ENCODE measurements at regions not wholly inside any gene's neighbourhood (a gene's known extent, or its start where the extent isn't known, plus 50 kb on each side); places are given as distances from the start of the nearest gene placed in this dataset.

- H3K4me3 ChIP-seq: no peak overlapping the region
- no peak for TF ChIP-seq EP300 (IDR thresholded peaks at IDR 0.05)
- TF ChIP-seq POLR2A (IDR thresholded peaks at IDR 0.05): no peak
- TF ChIP-seq POLR2AphosphoS5 (IDR thresholded peaks at IDR 0.05): no peak
- no peak for TF ChIP-seq CTCF (IDR thresholded peaks at IDR 0.05)
- peaks cover 0 to 6% (median 0%) of the 10 kb centered on the region in 3 donors for H3K9me3 ChIP-seq
- no peaks in the 10 kb centered on the region for H3K36me3 ChIP-seq
- 79 to 100% methylated on average over 2 of the region's 2 CpGs for WGBS, 2 donors (ENCODE audit: low coverage in 1 of 2)
- H3K27ac ChIP-seq: no peak overlapping the region
- H3K27me3 ChIP-seq: no peaks in the 10 kb centered on the region
- H3K4me1 ChIP-seq: no peaks in the 10 kb centered on the region
- ATAC-seq: no peak
These were observed 69.2 kb downstream of the LYZL2 start for GRCh38 chr10:30560326-30560725.

- no peaks in the 10 kb centered on the region for H3K36me3 ChIP-seq
- peaks cover 0 to 6% (median 0%) of the 10 kb centered on the region in 3 donors for H3K9me3 ChIP-seq
- no peak overlapping the region for H3K27ac ChIP-seq
- no peaks in the 10 kb centered on the region for H3K27me3 ChIP-seq
- WGBS, 2 donors (ENCODE audit: low coverage in 1 of 2): 74 to 83% methylated on average over 8 to 9 of the region's 9 CpGs
- no peak for ATAC-seq
- H3K4me1 ChIP-seq: peaks cover 0 to 3% (median 0%) of the 10 kb centered on the region in 3 donors
- TF ChIP-seq POLR2A (IDR thresholded peaks at IDR 0.05) (no peak), POLR2AphosphoS5 (IDR thresholded peaks at IDR 0.05) (no peak), EP300 (IDR thresholded peaks at IDR 0.05) (no peak), CTCF (IDR thresholded peaks at IDR 0.05) (no peak)
- H3K4me3 ChIP-seq: no peak overlapping the region
These were observed 70.4 kb downstream of the LYZL2 start for GRCh38 chr10:30559180-30559579.

- WGBS, 2 donors (ENCODE audit: low coverage in 1 of 2): 82 to 100% methylated on average over 2 to 14 of the region's 14 CpGs
- Histone ChIP-seq H3K27me3 (no peaks in the 10 kb centered on the region), H3K27ac (no peak overlapping the region), H3K4me3 (no peak overlapping the region), H3K9me3 (peaks cover 0 to 6% (median 0%) of the 10 kb centered on the region in 3 donors), H3K36me3 (no peaks in the 10 kb centered on the region), H3K4me1 (peaks cover 0 to 10% (median 0%) of the 10 kb centered on the region in 3 donors)
- TF ChIP-seq POLR2AphosphoS5 (IDR thresholded peaks at IDR 0.05) (no peak), EP300 (IDR thresholded peaks at IDR 0.05) (no peak), POLR2A (IDR thresholded peaks at IDR 0.05) (no peak), CTCF (IDR thresholded peaks at IDR 0.05) (no peak)
- no peak for ATAC-seq
These were observed 71.1 kb downstream of the LYZL2 start for GRCh38 chr10:30558411-30558810.

- H3K4me3 ChIP-seq: no peak overlapping the region
- 29 to 48% methylated on average over 2 of the region's 8 CpGs for WGBS, 2 donors (ENCODE audit: low coverage in 1 of 2)
- H3K4me1 ChIP-seq: peaks cover 0 to 10% (median 3%) of the 10 kb centered on the region in 3 donors
- no peaks in the 10 kb centered on the region for H3K36me3 ChIP-seq
- no peaks in the 10 kb centered on the region for H3K27me3 ChIP-seq
- H3K9me3 ChIP-seq: peaks cover 0 to 6% (median 0%) of the 10 kb centered on the region in 3 donors
- ATAC-seq: no peak
- H3K27ac ChIP-seq: no peak overlapping the region
- no peak for TF ChIP-seq CTCF (IDR thresholded peaks at IDR 0.05)
These were observed 71.7 kb downstream of the LYZL2 start for GRCh38 chr10:30557884-30558283.

- Histone ChIP-seq H3K4me1 (peaks cover 0 to 10% (median 3%) of the 10 kb centered on the region in 3 donors), H3K36me3 (no peaks in the 10 kb centered on the region), H3K9me3 (peaks cover 0 to 6% (median 0%) of the 10 kb centered on the region in 3 donors), H3K27me3 (no peaks in the 10 kb centered on the region), H3K27ac (no peak overlapping the region), H3K4me3 (no peak overlapping the region)
- ATAC-seq: no peak
- TF ChIP-seq POLR2AphosphoS5 (IDR thresholded peaks at IDR 0.05) (no peak), POLR2A (IDR thresholded peaks at IDR 0.05) (no peak), CTCF (IDR thresholded peaks at IDR 0.05) (no peak), EP300 (IDR thresholded peaks at IDR 0.05) (no peak)
- 89% methylated on average over 1 of the region's 1 CpG; no CpG with 5 or more reads in 1 of the 2 donors for WGBS, 2 donors (ENCODE audit: low coverage in 1 of 2)
These were observed 73.4 kb downstream of the LYZL2 start for GRCh38 chr10:30556189-30556588.
